ENCODE measurements at regions not wholly inside any gene's neighbourhood (a gene's known extent, or its start where the extent isn't known, plus 50 kb on each side); places are given as distances from the start of the nearest gene placed in this dataset.

GRCh38 chr17:36675250-36675649 is 73.9 kb downstream of the MRM1 start:
- Histone ChIP-seq H3K36me3 (ENCODE audit: control insufficient read depth in 2 of 2, insufficient read depth in 2 of 2, low read length in 1 of 2) (no peaks in the 10 kb centered on the region), H3K4me3 (ENCODE audit: low read depth in 1 of 2, low read length in 2 of 2) (no peak overlapping the region), H3K27me3 (ENCODE audit: control insufficient read depth in 1 of 2, insufficient read depth in 2 of 2, low read length in 2 of 2) (no peaks in the 10 kb centered on the region), H3K9me3 (ENCODE audit: control insufficient read depth in 2 of 2, insufficient read depth in 1 of 2, low read depth in 1 of 2, low read length in 1 of 2) (no peaks in the 10 kb centered on the region), H3K27ac (ENCODE audit: low read depth in 2 of 2, low read length in 1 of 2) (no peak overlapping the region), H3K4me1 (ENCODE audit: control insufficient read depth in 2 of 2, insufficient read depth in 2 of 2, low read length in 1 of 2) (no peaks in the 10 kb centered on the region)
- 64 to 65% methylated on average over 6 of the region's 6 CpGs for WGBS, 2 donors

DNA sequence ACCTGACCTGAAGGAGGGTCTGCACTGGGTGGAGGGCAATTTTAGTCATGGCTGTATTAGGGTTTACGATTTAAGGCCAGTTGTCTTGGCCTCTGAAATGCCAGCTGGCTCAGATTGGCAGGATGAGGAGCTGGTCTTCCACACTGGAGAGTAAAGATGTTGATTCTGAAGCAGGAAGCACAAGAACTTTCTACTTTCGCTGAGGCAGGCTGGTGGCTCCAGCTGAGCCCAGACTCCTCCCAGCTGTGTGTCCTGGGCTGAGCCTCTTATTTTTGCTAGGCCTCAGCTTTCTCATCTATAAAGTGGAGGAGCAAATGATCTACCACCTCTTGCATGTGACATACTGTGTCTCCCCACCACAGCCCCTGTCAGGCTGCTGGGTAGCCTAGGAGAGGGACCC is 74.4 kb downstream of the MRM1 start:
- Histone ChIP-seq H3K4me1 (ENCODE audit: control insufficient read depth in 2 of 2, insufficient read depth in 2 of 2, low read length in 1 of 2) (no peaks in the 10 kb centered on the region), H3K36me3 (ENCODE audit: control insufficient read depth in 2 of 2, insufficient read depth in 2 of 2, low read length in 1 of 2) (no peaks in the 10 kb centered on the region), H3K27me3 (ENCODE audit: control insufficient read depth in 1 of 2, insufficient read depth in 2 of 2, low read length in 2 of 2) (no peaks in the 10 kb centered on the region), H3K27ac (ENCODE audit: low read depth in 2 of 2, low read length in 1 of 2) (no peak overlapping the region), H3K4me3 (ENCODE audit: low read depth in 1 of 2, low read length in 2 of 2) (no peak overlapping the region), H3K9me3 (ENCODE audit: control insufficient read depth in 2 of 2, insufficient read depth in 1 of 2, low read depth in 1 of 2, low read length in 1 of 2) (no peaks in the 10 kb centered on the region)
- WGBS, 2 donors, result 38 to 52% methylated on average over 2 of the region's 2 CpGs

- Histone ChIP-seq H3K36me3 (ENCODE audit: control insufficient read depth in 2 of 2, insufficient read depth in 2 of 2, low read length in 1 of 2) (no peaks in the 10 kb centered on the region), H3K27me3 (ENCODE audit: control insufficient read depth in 1 of 2, insufficient read depth in 2 of 2, low read length in 2 of 2) (no peaks in the 10 kb centered on the region), H3K27ac (ENCODE audit: low read depth in 2 of 2, low read length in 1 of 2) (no peak overlapping the region), H3K9me3 (ENCODE audit: control insufficient read depth in 2 of 2, insufficient read depth in 1 of 2, low read depth in 1 of 2, low read length in 1 of 2) (no peaks in the 10 kb centered on the region), H3K4me3 (ENCODE audit: low read depth in 1 of 2, low read length in 2 of 2) (no peak overlapping the region), H3K4me1 (ENCODE audit: control insufficient read depth in 2 of 2, insufficient read depth in 2 of 2, low read length in 1 of 2) (no peaks in the 10 kb centered on the region)
- 79 to 80% methylated on average over 9 of the region's 9 CpGs for WGBS, 2 donors
Observed at GRCh38 chr17:36679815-36680467, 78.6 kb downstream of the MRM1 start.

DNA sequence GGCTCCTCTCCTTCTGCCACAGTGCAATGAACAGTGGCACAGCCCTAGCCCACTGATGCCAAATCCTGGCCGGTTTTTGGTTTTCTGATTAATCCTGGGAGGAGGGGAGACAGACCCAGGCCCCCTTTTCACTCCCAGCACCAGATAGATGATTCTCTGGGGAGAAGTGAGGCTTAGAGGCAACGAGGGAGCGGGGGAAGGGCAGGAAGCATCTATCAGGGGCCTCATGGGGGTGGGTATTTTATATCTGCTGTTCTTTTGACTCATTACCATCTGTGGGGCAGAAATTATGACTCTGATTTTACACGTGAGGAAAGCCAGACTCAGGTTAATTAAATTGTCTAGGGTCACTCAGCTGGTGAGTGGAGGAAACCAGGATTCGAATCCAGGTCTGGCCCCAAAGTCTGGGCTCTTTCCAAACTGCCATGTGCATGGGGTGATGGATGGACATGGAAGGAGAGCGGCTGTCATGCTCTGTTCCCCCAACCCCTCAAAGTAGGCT is 79.4 kb downstream of the MRM1 start:
- WGBS, 2 donors, result 62 to 71% methylated on average over 6 of the region's 6 CpGs
- Histone ChIP-seq H3K36me3 (ENCODE audit: control insufficient read depth in 2 of 2, insufficient read depth in 2 of 2, low read length in 1 of 2) (no peaks in the 10 kb centered on the region), H3K4me1 (ENCODE audit: control insufficient read depth in 2 of 2, insufficient read depth in 2 of 2, low read length in 1 of 2) (no peaks in the 10 kb centered on the region), H3K27me3 (ENCODE audit: control insufficient read depth in 1 of 2, insufficient read depth in 2 of 2, low read length in 2 of 2) (no peaks in the 10 kb centered on the region), H3K9me3 (ENCODE audit: control insufficient read depth in 2 of 2, insufficient read depth in 1 of 2, low read depth in 1 of 2, low read length in 1 of 2) (no peaks in the 10 kb centered on the region), H3K4me3 (ENCODE audit: low read depth in 1 of 2, low read length in 2 of 2) (no peak overlapping the region), H3K27ac (ENCODE audit: low read depth in 2 of 2, low read length in 1 of 2) (no peak overlapping the region)

DNA sequence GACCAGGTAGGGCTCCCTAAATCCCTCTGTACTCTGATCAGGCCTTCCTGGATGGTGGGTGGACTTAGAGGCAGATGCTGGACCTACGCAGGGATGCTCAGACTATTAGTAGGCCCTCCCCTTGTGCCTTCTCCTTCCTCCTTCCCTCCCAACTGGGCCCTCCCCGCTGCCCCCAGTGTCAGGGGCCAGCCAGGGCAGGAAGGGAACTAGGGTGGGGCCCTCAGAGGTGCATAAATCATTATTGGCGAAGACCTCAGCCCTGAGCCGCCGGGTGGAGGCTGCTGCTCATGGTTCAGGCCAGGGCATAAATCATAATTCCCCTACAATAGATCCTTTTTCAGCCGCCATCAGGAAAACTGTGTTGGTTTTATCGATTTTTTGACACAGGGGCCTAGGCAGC is 81.4 kb downstream of the MRM1 start:
- Histone ChIP-seq H3K4me3 (ENCODE audit: low read depth in 1 of 2, low read length in 2 of 2) (no peak overlapping the region), H3K36me3 (ENCODE audit: control insufficient read depth in 2 of 2, insufficient read depth in 2 of 2, low read length in 1 of 2) (no peaks in the 10 kb centered on the region), H3K4me1 (ENCODE audit: control insufficient read depth in 2 of 2, insufficient read depth in 2 of 2, low read length in 1 of 2) (no peaks in the 10 kb centered on the region), H3K9me3 (ENCODE audit: control insufficient read depth in 2 of 2, insufficient read depth in 1 of 2, low read depth in 1 of 2, low read length in 1 of 2) (no peaks in the 10 kb centered on the region), H3K27ac (ENCODE audit: low read depth in 2 of 2, low read length in 1 of 2) (no peak overlapping the region), H3K27me3 (ENCODE audit: control insufficient read depth in 1 of 2, insufficient read depth in 2 of 2, low read length in 2 of 2) (peaks cover 0 to 2% of the 10 kb centered on the region in 2 donors)
- 47% methylated on average over 6 to 7 of the region's 7 CpGs for WGBS, 2 donors

DNA sequence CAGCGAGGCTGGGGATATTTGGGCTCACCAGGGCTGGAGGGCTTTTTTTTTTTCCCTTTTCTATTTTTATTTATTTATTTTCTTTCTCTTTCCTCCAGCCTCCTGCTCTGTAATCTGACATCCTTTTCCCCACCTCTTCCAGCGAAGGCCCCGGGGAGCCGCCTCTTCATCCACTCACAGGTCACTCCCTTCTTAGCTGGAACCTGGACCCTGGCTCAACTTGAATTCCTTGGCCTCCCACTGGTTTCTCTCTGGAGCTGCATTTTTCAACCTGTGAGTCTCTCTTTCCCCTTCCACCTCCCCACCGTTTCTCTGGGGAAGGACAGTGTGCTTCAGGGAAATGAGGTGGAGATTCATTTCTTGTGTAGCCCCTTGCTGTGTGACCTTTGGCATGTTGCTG is 82.0 kb downstream of the MRM1 start:
- WGBS, 2 donors, result 66 to 67% methylated on average over 5 of the region's 5 CpGs
- H3K27me3 ChIP-seq (ENCODE audit: control insufficient read depth in 1 of 2, insufficient read depth in 2 of 2, low read length in 2 of 2), result peaks cover 0 to 2% of the 10 kb centered on the region in 2 donors
- H3K4me3 ChIP-seq (ENCODE audit: low read depth in 1 of 2, low read length in 2 of 2), result no peak overlapping the region
- H3K36me3 ChIP-seq (ENCODE audit: control insufficient read depth in 2 of 2, insufficient read depth in 2 of 2, low read length in 1 of 2), result no peaks in the 10 kb centered on the region
- H3K9me3 ChIP-seq (ENCODE audit: control insufficient read depth in 2 of 2, insufficient read depth in 1 of 2, low read depth in 1 of 2, low read length in 1 of 2), result no peaks in the 10 kb centered on the region
- no peaks in the 10 kb centered on the region for H3K4me1 ChIP-seq (ENCODE audit: control insufficient read depth in 2 of 2, insufficient read depth in 2 of 2, low read length in 1 of 2)
- H3K27ac ChIP-seq (ENCODE audit: low read depth in 2 of 2, low read length in 1 of 2), result no peak overlapping the region

DNA sequence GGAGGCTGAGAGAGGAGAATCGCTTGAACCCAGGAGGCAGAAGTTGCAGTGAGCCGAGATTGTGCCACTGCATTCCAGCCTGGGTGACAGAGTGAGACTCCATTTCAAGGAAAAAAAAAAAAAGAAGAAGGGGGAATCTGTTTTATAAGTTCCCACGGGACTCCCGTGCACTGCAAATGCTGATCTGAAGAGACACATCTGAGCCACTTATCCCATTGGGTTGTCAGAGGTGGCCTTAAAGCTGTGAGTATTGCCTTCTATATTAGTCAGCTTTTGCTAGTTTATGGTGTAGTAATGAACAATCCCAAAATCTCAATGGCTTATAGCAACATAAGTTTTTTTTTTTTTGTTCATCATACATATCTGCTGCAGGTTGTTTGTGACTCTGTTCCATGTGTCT is 82.8 kb downstream of the MRM1 start:
- Histone ChIP-seq H3K27me3 (ENCODE audit: control insufficient read depth in 1 of 2, insufficient read depth in 2 of 2, low read length in 2 of 2) (peaks cover 0 to 2% of the 10 kb centered on the region in 2 donors), H3K4me1 (ENCODE audit: control insufficient read depth in 2 of 2, insufficient read depth in 2 of 2, low read length in 1 of 2) (no peaks in the 10 kb centered on the region), H3K9me3 (ENCODE audit: control insufficient read depth in 2 of 2, insufficient read depth in 1 of 2, low read depth in 1 of 2, low read length in 1 of 2) (no peaks in the 10 kb centered on the region), H3K4me3 (ENCODE audit: low read depth in 1 of 2, low read length in 2 of 2) (no peak overlapping the region), H3K36me3 (ENCODE audit: control insufficient read depth in 2 of 2, insufficient read depth in 2 of 2, low read length in 1 of 2) (no peaks in the 10 kb centered on the region), H3K27ac (ENCODE audit: low read depth in 2 of 2, low read length in 1 of 2) (no peak overlapping the region)
- WGBS, 2 donors, result 82 to 83% methylated on average over 4 of the region's 4 CpGs

DNA sequence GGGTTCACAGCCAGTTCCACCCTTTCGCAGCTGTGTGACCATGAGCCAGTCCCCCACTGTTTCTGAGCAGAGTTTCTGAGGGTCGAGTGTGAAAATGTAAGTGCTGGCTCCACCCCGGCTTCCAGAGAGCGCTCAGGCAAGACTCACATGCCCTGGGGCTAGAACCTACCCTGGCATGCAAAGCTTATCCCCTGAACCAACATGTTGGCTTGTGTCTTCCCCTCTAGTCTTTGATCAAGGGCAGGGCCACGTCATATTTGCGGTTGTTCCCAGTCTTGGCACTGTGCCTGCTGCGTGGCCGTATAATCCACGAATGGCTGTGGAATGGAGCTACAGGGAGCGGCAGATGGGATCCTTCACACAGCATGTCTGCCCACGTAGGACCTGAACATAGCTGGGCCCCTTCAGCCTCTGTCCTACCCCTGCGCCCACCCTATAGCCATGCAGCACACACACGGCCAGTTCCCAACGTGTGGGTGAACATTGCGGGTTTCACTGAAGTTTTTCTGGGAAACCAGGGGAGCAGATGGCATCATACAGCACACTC is 84.8 kb downstream of the MRM1 start:
- Histone ChIP-seq H3K36me3 (ENCODE audit: control insufficient read depth in 2 of 2, insufficient read depth in 2 of 2, low read length in 1 of 2) (no peaks in the 10 kb centered on the region), H3K27me3 (ENCODE audit: control insufficient read depth in 1 of 2, insufficient read depth in 2 of 2, low read length in 2 of 2) (peaks cover 0 to 6% of the 10 kb centered on the region in 2 donors), H3K9me3 (ENCODE audit: control insufficient read depth in 2 of 2, insufficient read depth in 1 of 2, low read depth in 1 of 2, low read length in 1 of 2) (no peaks in the 10 kb centered on the region), H3K4me1 (ENCODE audit: control insufficient read depth in 2 of 2, insufficient read depth in 2 of 2, low read length in 1 of 2) (no peaks in the 10 kb centered on the region), H3K4me3 (ENCODE audit: low read depth in 1 of 2, low read length in 2 of 2) (no peak overlapping the region), H3K27ac (ENCODE audit: low read depth in 2 of 2, low read length in 1 of 2) (no peak overlapping the region)
- WGBS, 2 donors, result 45 to 47% methylated on average over 15 of the region's 15 CpGs

GRCh38 chr17:36687736-36688135 is 86.4 kb downstream of the MRM1 start:
- no peaks in the 10 kb centered on the region for H3K36me3 ChIP-seq (ENCODE audit: control insufficient read depth in 2 of 2, insufficient read depth in 2 of 2, low read length in 1 of 2)
- 46% methylated on average over 5 of the region's 5 CpGs for WGBS, 2 donors
- no peaks in the 10 kb centered on the region for H3K9me3 ChIP-seq (ENCODE audit: control insufficient read depth in 2 of 2, insufficient read depth in 1 of 2, low read depth in 1 of 2, low read length in 1 of 2)
- H3K27me3 ChIP-seq (ENCODE audit: control insufficient read depth in 1 of 2, insufficient read depth in 2 of 2, low read length in 2 of 2), result peaks cover 0 to 6% of the 10 kb centered on the region in 2 donors
- no peak overlapping the region for H3K27ac ChIP-seq (ENCODE audit: low read depth in 2 of 2, low read length in 1 of 2)
- H3K4me3 ChIP-seq (ENCODE audit: low read depth in 1 of 2, low read length in 2 of 2), result no peak overlapping the region
- H3K4me1 ChIP-seq (ENCODE audit: control insufficient read depth in 2 of 2, insufficient read depth in 2 of 2, low read length in 1 of 2), result no peaks in the 10 kb centered on the region

- Histone ChIP-seq H3K36me3 (ENCODE audit: control insufficient read depth in 2 of 2, insufficient read depth in 2 of 2, low read length in 1 of 2) (no peaks in the 10 kb centered on the region), H3K4me1 (ENCODE audit: control insufficient read depth in 2 of 2, insufficient read depth in 2 of 2, low read length in 1 of 2) (no peaks in the 10 kb centered on the region), H3K27ac (ENCODE audit: low read depth in 2 of 2, low read length in 1 of 2) (no peak overlapping the region), H3K27me3 (ENCODE audit: control insufficient read depth in 1 of 2, insufficient read depth in 2 of 2, low read length in 2 of 2) (peaks cover 0 to 6% of the 10 kb centered on the region in 2 donors), H3K4me3 (ENCODE audit: low read depth in 1 of 2, low read length in 2 of 2) (no peak overlapping the region), H3K9me3 (ENCODE audit: control insufficient read depth in 2 of 2, insufficient read depth in 1 of 2, low read depth in 1 of 2, low read length in 1 of 2) (no peaks in the 10 kb centered on the region)
- 72 to 76% methylated on average over 15 of the region's 15 CpGs for WGBS, 2 donors
Observed at GRCh38 chr17:36689089-36689667, 87.8 kb downstream of the MRM1 start.

Data from esophagus (tissue), 2 donors.